ENCODE measurements at regions not wholly inside any gene's neighbourhood (a gene's known extent, or its start where the extent isn't known, plus 50 kb on each side); places are given as distances from the start of the nearest gene placed in this dataset.

DNA sequence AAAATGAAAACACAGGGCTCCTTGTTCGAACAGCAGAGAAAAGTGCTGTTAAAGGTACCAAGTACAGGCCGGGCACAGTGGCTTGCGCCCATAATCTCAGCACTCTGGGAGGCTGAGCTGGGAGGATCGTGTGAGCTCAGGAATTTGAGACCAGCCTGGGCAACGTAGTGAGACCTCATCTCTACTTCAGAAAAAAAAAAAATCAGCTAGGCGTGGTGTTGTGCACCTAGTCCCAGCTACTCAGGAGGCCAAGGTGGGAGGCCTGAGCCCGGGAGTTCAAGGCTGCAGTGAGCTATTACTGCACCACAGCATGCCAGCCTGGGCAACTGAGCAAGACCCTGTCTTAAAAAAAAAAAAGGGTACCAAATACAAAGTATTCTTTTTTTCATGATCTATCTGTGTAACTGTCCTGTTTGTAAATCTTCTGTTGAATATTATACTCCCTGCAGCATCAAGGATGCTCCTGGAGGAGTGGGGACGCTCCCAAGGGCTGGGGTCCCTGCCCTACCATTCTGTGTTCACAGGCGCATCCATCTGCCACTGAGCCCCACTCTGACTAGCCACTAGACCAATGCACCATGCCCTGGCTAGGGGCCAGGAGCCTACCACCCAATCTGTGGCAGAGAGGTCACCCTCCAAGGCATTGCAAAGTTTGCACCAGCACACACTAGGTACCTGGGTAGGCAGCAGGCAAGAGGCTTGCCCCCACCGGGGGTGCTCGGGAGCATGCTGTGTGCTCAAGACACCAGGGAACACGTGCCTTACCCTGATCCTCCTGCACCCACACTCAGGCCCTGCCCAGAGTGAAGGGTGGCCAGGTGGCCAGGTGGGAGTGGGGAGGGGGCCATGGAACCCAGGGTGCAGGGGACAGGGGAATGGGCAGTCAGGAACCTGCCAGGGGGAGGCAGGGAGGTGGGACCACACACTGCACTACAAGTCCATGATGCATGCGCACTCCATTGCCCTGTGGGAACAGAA is 67.3 kb upstream of the KMT2C start:
- ATAC-seq (peak; percentile 44; the same call in 2 of the 3 replicates), FAIRE-seq (no peak), DNase-seq (ENCODE audit: low spot score) (no peak)
- in situ Hi-C loops (cut with HindIII; ENCODE audit: extremely low pct_ligation_motif_present, low pct_unique_long_range_greater_than_20kb) (no loop called here), intact Hi-C loops (cut with micrococcal nuclease; ENCODE audit: unreplicated experiment) (no loop called here)
- H2AFZ ChIP-seq (ENCODE audit: low read length): no peak overlapping the region
- H3K4me2 ChIP-seq (ENCODE audit: low read depth, low read length): no peak overlapping the region
- no peak for TF ChIP-seq POGZ (CRISPR knock-in tag; IDR thresholded peaks at IDR 0.05)
- peak; percentile 54; the same call in 1 of the 2 replicates for TF ChIP-seq ZNF121 (CRISPR knock-in tag; IDR thresholded peaks at IDR 0.05)
- ChIA-PET CTCF (ENCODE audit: low intra/inter-chr PET ratio, low total read pairs) (no interaction called here), POLR2A (no interaction called here)
- H3K79me2 ChIP-seq (ENCODE audit: insufficient read depth, low read length): no peaks in the 10 kb centered on the region
- no peak overlapping the region for H3K27ac ChIP-seq (ENCODE audit: extremely low read length, insufficient read depth, low read length)
- H3K4me3 ChIP-seq (replicated peaks in 1 of 3; ENCODE audit: insufficient read depth in 1 of 3, low read depth in 2 of 3, low read length in 3 of 3): no peak overlapping the region
- peaks cover 5% of the 10 kb centered on the region; the same call in 1 of the 2 replicates for H3K4me1 ChIP-seq (ENCODE audit: insufficient read depth, low read length)
- H3K9ac ChIP-seq (ENCODE audit: insufficient read depth, low read depth, low read length): no peak overlapping the region
- no peaks in the 10 kb centered on the region for H3K9me3 ChIP-seq (ENCODE audit: low read length)
- no peaks in the 10 kb centered on the region for H3K27me3 ChIP-seq (ENCODE audit: control insufficient read depth in 1 of 2, insufficient read depth in 2 of 2, low read length in 2 of 2)
- H3K36me3 ChIP-seq (replicated peaks in 1 of 2; ENCODE audit: control insufficient read depth in 1 of 2, insufficient read depth in 2 of 2, low read length in 2 of 2): no peaks in the 10 kb centered on the region
- no peaks in the 10 kb centered on the region for H4K20me1 ChIP-seq (ENCODE audit: insufficient read depth, low read length)
- 58% methylated on average over 10 of the region's 13 CpGs for WGBS (ENCODE audit: low lambda C conversion rate)
- no TSS peak for BruUV-seq (replicated peaks)

DNA sequence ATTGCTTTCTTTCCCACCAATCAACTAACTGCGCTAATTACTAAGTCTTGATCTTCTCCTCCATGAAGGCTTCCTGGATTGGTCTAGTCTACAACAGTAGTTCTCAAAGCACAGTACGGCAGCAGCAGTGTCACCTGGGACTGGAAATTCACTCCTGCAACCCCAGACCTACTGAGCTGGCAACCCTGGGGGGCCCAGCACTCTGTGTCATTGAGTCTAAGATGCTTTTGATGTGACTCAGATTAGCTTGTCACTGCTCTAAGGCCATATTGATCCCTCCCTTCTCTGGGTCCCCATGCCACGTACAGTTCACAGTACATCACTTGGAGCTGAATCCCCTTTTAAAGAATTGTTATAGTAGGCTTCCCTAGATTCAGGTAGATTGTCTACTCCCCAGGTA is 65.7 kb upstream of the KMT2C start:
- BruUV-seq (replicated peaks): no TSS peak
- no peak overlapping the region for H2AFZ ChIP-seq (ENCODE audit: low read length)
- DNase-seq (ENCODE audit: low spot score) (no peak), ATAC-seq (no peak), FAIRE-seq (no peak)
- H3K27ac ChIP-seq (ENCODE audit: extremely low read length, insufficient read depth, low read length): no peak overlapping the region
- CTCF ChIA-PET (ENCODE audit: low intra/inter-chr PET ratio, low total read pairs): no interaction called here
- H3K9ac ChIP-seq (ENCODE audit: insufficient read depth, low read depth, low read length): no peak overlapping the region
- H3K4me1 ChIP-seq (ENCODE audit: insufficient read depth, low read length): peaks cover 5% of the 10 kb centered on the region; the same call in 1 of the 2 replicates
- WGBS (ENCODE audit: low lambda C conversion rate): 35% methylated on average over 3 of the region's 3 CpGs
- intact Hi-C loops (cut with micrococcal nuclease; ENCODE audit: unreplicated experiment): no loop called here
- no peaks in the 10 kb centered on the region for H3K27me3 ChIP-seq (ENCODE audit: control insufficient read depth in 1 of 2, insufficient read depth in 2 of 2, low read length in 2 of 2)
- H3K36me3 ChIP-seq (replicated peaks in 1 of 2; ENCODE audit: control insufficient read depth in 1 of 2, insufficient read depth in 2 of 2, low read length in 2 of 2): no peaks in the 10 kb centered on the region
- no peak overlapping the region for H3K4me3 ChIP-seq (replicated peaks in 1 of 3; ENCODE audit: insufficient read depth in 1 of 3, low read depth in 2 of 3, low read length in 3 of 3)
- POLR2A ChIA-PET: no interaction called here
- H3K9me3 ChIP-seq (ENCODE audit: low read length): no peaks in the 10 kb centered on the region
- H4K20me1 ChIP-seq (ENCODE audit: insufficient read depth, low read length): no peaks in the 10 kb centered on the region
- in situ Hi-C loops (cut with HindIII; ENCODE audit: extremely low pct_ligation_motif_present, low pct_unique_long_range_greater_than_20kb): no loop called here
- H3K79me2 ChIP-seq (ENCODE audit: insufficient read depth, low read length): no peaks in the 10 kb centered on the region
- no peak overlapping the region for H3K4me2 ChIP-seq (ENCODE audit: low read depth, low read length)
- TF ChIP-seq, protein P1, sequence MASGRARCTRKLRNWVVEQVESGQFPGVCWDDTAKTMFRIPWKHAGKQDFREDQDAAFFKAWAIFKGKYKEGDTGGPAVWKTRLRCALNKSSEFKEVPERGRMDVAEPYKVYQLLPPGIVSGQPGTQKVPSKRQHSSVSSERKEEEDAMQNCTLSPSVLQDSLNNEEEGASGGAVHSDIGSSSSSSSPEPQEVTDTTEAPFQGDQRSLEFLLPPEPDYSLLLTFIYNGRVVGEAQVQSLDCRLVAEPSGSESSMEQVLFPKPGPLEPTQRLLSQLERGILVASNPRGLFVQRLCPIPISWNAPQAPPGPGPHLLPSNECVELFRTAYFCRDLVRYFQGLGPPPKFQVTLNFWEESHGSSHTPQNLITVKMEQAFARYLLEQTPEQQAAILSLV (CRISPR knock-in tag; IDR thresholded peaks at IDR 0.05; ENCODE audit: borderline replicate concordance): no peak
- no peak for TF ChIP-seq CCDC6 (CRISPR knock-in tag; IDR thresholded peaks at IDR 0.05)
- TF ChIP-seq ZNF282 (IDR thresholded peaks at IDR 0.05; ENCODE audit: partially characterized antibody): no peak
- TF ChIP-seq SAFB2 (CRISPR knock-in tag; IDR thresholded peaks at IDR 0.05; ENCODE audit: borderline replicate concordance, low read depth): no peak
- TF ChIP-seq, protein P2, sequence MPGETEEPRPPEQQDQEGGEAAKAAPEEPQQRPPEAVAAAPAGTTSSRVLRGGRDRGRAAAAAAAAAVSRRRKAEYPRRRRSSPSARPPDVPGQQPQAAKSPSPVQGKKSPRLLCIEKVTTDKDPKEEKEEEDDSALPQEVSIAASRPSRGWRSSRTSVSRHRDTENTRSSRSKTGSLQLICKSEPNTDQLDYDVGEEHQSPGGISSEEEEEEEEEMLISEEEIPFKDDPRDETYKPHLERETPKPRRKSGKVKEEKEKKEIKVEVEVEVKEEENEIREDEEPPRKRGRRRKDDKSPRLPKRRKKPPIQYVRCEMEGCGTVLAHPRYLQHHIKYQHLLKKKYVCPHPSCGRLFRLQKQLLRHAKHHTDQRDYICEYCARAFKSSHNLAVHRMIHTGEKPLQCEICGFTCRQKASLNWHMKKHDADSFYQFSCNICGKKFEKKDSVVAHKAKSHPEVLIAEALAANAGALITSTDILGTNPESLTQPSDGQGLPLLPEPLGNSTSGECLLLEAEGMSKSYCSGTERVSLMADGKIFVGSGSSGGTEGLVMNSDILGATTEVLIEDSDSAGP (CRISPR knock-in tag; IDR thresholded peaks at IDR 0.05; ENCODE audit: borderline replicate concordance): no peak
- TF ChIP-seq ZNF619 (CRISPR knock-in tag; IDR thresholded peaks at IDR 0.05): no peak
- no peak for TF ChIP-seq SSRP1 (CRISPR knock-in tag; IDR thresholded peaks at IDR 0.05)
- TF ChIP-seq EZH2 (conservative IDR thresholded peaks at IDR 0.05; ENCODE audit: low read depth, low read length): no peak
- TF ChIP-seq TAF15 (IDR thresholded peaks at IDR 0.05; ENCODE audit: low read depth, low read length, poor library complexity, severe bottlenecking): no peak
- TF ChIP-seq CHCHD3 (CRISPR knock-in tag; IDR thresholded peaks at IDR 0.05): no peak
- TF ChIP-seq ARNT2 (CRISPR knock-in tag; IDR thresholded peaks at IDR 0.05; ENCODE audit: low read depth): no peak
- TF ChIP-seq REXO4 (CRISPR knock-in tag; IDR thresholded peaks at IDR 0.05; ENCODE audit: borderline replicate concordance): no peak
